A204.1 (cell line): ENCODE measurements at regions not wholly inside any gene's neighbourhood (a gene's known extent, or its start where the extent isn't known, plus 50 kb on each side); places are given as distances from the start of the nearest gene placed in this dataset.

Source experiments
- FAIRE-seq: peaks from 2 replicates; lab custom pipeline; 2012; peaks lifted over from hg19 to GRCh38; lab: Jason Lieb, UNC

DNA sequence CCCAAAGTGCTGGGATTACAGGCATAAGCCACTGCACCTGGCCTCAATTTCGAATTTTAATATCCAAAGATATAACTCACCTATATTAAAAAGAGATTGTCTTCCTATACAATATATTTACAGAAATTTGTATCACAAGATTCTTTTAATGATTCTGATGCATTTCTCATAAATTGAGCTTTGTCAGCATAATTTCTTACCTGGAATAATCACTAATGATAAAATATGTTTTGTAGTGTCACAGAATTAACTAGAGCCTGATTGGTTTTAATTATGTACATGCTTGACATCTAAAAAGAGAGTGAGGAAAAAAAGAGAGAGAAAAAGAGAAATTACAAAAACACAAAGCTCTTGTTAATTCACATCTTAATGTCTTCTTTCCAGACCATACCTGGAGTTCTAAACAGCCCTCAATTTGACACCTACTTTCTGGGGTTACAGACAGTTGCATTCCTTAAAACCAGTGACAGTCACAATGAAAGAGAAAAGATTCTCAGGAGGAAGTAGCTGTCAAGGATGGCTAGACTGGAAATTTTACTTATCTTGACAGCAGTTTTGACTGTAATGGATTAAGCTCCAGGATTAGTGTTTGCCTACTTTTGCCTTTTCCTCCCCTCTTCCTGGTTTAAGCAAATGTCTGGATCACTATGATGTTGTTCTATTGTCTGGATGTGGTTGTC lies 214.4 kb downstream of the SPRY2 start:
- no peak for FAIRE-seq

DNA sequence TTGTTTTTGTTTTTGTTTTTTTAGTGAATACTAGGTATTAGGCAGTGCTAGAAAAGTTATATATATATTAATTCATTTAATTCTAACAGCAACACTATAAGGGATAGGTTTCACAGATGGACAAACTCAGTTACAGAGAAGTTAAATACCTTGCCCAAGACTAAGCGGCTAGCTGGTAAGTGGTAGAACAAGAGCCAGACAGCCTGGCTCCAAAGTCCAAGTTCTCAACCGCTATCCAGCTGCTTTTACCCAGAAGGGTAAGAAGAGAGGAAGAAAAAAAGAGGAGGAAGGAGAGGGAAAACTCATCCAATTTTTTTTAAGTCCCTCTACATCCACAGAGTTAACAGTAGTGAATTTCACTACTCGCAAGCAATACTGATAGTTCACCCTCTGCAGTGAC lies 217.0 kb downstream of the SPRY2 start:
- FAIRE-seq = no peak

DNA sequence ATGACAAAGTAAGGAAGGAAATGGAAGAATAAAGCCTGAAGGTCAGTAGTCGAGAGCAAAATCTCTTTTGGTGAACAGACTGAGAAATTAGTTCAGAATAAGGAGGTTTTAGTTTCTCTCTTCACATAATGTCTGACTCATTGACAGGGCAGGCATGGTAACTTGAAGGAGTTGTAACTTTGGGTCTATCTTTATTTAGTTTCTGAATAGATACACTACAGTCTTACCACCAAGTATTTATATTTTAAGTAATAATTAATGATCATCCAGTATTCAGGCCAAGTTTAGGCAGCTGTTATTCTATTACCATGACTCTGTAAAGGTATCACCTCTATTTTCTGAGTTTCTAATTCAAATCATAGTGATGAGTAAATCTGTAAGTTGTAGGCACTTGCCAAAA lies 219.9 kb downstream of the SPRY2 start:
- no peak for FAIRE-seq

DNA sequence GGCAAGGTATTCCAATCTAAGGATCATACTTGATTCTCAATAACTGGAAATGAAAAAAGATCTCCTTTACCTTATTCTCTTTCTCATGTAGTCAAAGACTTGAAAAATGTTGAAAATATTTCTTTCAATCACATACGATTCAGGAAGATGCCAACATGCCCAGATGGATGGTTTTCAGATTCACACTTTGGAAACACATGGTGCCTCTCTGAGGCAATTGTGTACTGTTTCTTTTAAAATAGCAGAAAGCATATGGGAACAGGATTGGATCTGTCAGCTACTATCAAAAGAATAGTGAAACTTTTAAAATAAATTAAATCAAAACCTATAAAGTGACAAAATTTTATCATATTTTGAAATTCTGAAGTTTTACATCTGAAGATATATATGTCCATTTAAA lies 222.4 kb downstream of the SPRY2 start:
- FAIRE-seq = no peak

DNA sequence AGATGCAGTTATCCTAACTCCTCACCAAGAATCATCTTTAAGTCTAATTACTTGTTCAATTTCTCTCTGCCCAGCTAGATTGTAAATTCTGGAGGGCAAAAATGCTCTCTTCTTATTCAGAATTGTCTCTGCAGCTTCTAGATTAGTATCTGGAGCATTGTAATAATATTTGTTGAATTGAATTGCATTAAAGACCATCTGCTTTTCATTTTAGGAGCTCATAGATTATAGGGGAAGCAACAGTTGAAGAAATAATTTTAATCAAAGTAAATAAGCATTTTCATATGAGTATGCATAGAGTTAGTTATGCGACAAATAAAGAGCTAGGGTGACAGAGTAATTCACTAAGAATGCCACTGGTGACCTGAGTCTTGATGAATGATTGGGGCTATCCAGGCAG lies 222.8 kb downstream of the SPRY2 start:
- no peak for FAIRE-seq

DNA sequence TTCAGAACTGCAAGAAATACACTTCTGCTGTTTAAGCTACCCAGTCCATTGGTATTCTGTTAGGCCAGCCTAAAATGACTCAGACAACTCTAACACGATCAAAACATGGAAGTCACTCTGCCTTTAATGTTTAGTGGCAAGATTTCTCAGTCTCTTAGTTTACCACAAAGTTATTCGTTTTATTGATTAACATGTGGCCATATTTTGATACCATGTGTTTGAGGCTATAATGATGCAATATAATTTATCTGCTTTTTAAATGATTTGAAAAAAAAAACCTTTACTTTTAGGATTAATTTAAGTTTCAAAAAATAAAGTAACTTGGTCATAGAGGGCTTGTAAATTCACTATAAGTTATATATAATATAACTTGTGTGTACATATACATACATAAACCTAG lies 223.4 kb downstream of the SPRY2 start:
- FAIRE-seq = no peak

GRCh38 chr13:80116107-80116506 lies 224.8 kb downstream of the SPRY2 start:
- FAIRE-seq = no peak

DNA sequence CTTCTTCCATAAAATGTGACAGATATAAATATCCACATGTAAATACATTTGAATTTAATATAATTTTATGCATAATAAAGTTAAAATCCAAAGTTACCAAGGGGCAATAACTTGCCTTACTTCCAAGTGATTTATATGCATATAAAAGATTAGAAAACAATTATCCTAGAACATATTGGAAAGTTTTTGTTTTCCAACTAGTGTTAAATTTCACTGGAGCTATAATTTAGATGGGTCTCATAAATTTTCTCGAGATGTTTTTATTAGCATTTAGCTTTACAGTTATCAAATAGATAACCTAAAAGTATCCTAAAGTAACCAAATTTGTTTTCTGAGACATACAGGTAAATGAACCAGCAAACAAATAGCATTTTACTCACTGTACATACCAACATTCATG lies 225.3 kb downstream of the SPRY2 start:
- no peak for FAIRE-seq

- no peak for FAIRE-seq
Measured at GRCh38 chr13:80113714-80114454, 227.0 kb downstream of the SPRY2 start.

DNA sequence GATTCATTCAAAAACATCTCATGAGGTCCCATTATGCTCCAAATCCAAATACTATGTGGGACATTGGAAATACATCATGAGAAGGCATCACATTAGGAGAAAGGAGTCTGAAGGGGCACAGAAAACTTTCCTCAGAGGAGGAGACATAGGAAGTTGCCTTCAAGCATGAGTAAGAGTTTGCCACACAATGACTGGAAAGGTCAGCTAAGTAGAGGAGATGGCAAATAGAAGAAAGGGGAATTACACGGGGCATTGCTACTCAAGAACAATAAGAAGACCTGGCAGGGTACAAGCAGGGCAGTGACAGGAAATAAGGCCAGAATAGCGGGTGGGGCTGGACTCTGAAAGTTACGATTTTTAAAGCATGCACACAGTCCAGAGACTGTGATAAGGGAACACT lies 231.6 kb downstream of the SPRY2 start:
- no peak for FAIRE-seq

DNA sequence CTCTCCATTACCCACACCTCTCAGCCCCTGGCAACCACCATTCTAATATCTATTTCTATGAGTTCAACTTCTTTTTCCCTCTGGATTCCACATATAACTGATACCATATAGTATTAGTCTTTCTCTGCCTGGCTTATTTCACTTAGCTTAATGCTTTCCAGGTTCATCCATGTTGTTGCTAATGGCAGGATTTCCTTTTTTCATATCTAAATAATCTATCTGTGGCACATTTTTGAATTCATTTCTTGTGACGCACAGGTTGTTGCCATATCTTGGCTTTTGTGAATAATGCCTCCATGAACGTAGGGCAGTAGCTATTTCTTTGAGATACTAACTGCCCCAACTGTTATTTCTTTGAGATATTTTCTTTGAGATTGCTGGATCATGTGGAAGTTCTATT lies 235.6 kb downstream of the SPRY2 start:
- FAIRE-seq = no peak

GRCh38 chr13:80101040-80101439 lies 239.9 kb downstream of the SPRY2 start:
- FAIRE-seq = no peak

DNA sequence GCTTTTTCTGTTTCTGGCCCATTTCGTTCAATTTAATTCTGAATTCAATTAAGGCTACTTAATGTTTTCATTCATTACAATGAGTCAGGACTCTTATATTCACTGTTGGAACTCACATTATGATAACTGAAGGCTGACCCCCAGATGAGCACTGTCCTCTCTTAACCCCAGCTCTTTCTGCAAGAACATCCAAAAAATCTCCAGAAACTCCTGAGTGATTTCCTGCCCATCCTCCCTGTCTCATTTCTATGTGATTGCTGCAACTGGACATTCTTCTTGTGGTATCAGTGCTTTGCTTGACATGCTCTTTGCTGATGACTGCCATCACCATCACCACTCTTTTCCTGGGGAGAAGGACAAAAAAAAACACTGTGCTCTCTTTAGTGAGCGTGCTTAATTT lies 240.3 kb downstream of the SPRY2 start:
- no peak for FAIRE-seq

DNA sequence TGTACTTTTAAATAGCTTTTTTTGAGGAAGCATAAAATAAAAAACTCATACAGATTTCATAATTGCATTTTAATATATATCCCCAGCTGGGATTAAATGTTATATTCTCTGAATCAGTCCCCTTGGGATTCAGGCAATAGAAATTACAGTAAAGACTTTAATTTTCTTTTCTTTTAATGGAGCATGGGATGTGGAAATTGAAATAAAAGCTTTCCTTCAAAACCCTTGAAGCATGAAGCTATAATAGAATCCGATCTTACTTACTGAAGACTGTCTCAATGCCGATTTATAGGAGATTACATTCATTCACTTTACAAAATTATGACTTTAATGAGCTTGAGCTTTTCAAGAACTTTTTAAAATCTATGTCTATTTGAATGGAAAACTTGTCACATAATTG lies 243.4 kb downstream of the SPRY2 start:
- FAIRE-seq = no peak

GRCh38 chr13:80096383-80096782 lies 244.5 kb downstream of the SPRY2 start:
- FAIRE-seq = no peak

- FAIRE-seq = no peak
Measured at GRCh38 chr13:80094526-80094925, 246.4 kb downstream of the SPRY2 start.

DNA sequence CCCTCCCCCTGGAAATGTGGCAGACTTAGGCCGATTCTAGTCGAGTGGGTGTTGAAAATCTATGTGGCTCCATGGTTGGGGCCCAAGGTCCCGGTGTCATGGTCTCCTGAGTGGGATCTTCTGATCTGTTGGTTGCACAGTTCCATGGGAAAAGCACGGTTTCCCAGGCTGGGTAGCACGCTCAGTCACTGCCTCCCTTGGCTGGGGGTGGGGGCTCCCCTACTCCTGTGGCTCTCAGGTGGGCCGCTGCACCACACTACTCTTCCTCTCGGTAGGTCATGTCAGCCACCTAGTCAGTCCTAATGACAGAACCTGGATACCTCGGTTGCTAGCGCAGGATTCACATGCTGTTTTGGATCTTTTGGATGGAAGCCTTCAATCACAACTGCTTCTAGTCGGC lies 247.0 kb downstream of the SPRY2 start:
- no peak for FAIRE-seq

DNA sequence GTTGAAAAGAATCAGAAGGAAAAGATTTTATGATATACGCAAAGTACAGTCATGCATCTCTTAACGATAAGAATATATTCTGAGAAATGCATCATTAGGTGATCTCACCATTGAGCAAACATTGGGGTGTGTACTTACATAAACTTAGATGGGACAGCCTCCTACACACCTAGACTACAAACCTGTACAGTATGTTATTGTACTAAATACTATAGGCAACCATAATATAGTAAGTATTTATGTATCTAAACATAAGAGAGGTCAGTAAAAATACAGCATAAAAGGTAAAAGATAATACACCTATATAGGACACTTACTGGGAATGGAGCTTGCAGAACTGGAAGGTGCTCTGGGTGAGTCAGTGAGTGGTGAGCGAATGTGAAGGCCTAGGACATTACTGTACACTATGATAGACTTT lies 254.6 kb downstream of the SPRY2 start:
- FAIRE-seq = no peak

- no peak for FAIRE-seq
Measured at GRCh38 chr13:80083853-80084676, 256.9 kb downstream of the SPRY2 start.

- FAIRE-seq = no peak
Measured at GRCh38 chr13:80083081-80083852, 257.7 kb downstream of the SPRY2 start.

- no peak for FAIRE-seq
Measured at GRCh38 chr13:80082396-80083080, 258.4 kb downstream of the SPRY2 start.

- FAIRE-seq = no peak
Measured at GRCh38 chr13:80074811-80075210, 266.1 kb downstream of the SPRY2 start.
